Activated T-helper 2 cell treated with anti-CD3 and anti-CD28 coated beads, Interferon-gamma antibody, Interleukin-2, Interleukin-4, amounts not matched to agents 10 μg/mL and 5 μg/mL and 100 μg/mL, durations not matched to agents 14 hours and 24 hours and 36 hours (primary cell): ENCODE measurements at regions not wholly inside any gene's neighbourhood (a gene's known extent, or its start where the extent isn't known, plus 50 kb on each side); places are given as distances from the start of the nearest gene placed in this dataset.

Source experiments
- DNase-seq: peaks from one replicate; pipeline ENCODE4 v3.0.0; 2021; ENCODE audit warnings: low spot score
- H3K27ac Mint-ChIP-seq: one replicate; pipeline ENCODE4 v1.8.0; 2021; ENCODE audit warnings: mixed read lengths
- H3K27me3 Mint-ChIP-seq: one replicate; pipeline ENCODE4 v1.8.0; 2021; ENCODE audit warnings: low read depth, mixed read lengths
- H3K36me3 Mint-ChIP-seq: one replicate; pipeline ENCODE4 v1.8.0; 2021; ENCODE audit warnings: low read depth, mixed read lengths
- H3K4me1 Mint-ChIP-seq: one replicate; pipeline ENCODE4 v1.8.0; 2021; ENCODE audit warnings: low read depth, mixed read lengths
- H3K4me3 Mint-ChIP-seq: one replicate; pipeline ENCODE4 v1.8.0; 2021; ENCODE audit warnings: low read depth, mild to moderate bottlenecking, moderate library complexity, mixed read lengths
- H3K9me3 Mint-ChIP-seq: one replicate; pipeline ENCODE4 v1.8.0; 2021; ENCODE audit warnings: mixed read lengths
- intact Hi-C: fragments of 100-400 bp; cut with micrococcal nuclease; formaldehyde crosslinking; loops from one replicate; pipeline ENCODE4 v1.15.1; 2023

- Mint-ChIP-seq H3K4me3 (no peak overlapping the region), H3K27me3 (peaks cover 7% of the 10 kb centered on the region), H3K27ac (no peak overlapping the region), H3K36me3 (no peaks in the 10 kb centered on the region), H3K9me3 (no peaks in the 10 kb centered on the region), H3K4me1 (no peaks in the 10 kb centered on the region)
- intact Hi-C loops = no loop called here
- DNase-seq = no peak
These were observed 80.0 kb upstream of the ZSWIM6 start for GRCh38 chr5:61251874-61252642.

GRCh38 chr5:61252643-61252925, 79.5 kb upstream of the ZSWIM6 start:
- Mint-ChIP-seq H3K27me3 (peaks cover 9% of the 10 kb centered on the region), H3K27ac (no peak overlapping the region), H3K9me3 (no peaks in the 10 kb centered on the region), H3K4me3 (no peak overlapping the region), H3K36me3 (no peaks in the 10 kb centered on the region), H3K4me1 (no peaks in the 10 kb centered on the region)
- no peak for DNase-seq
- intact Hi-C loops = no loop called here

- no peaks in the 10 kb centered on the region for H3K9me3 Mint-ChIP-seq
- intact Hi-C loops = no loop called here
- no peak for DNase-seq
- peaks cover 9% of the 10 kb centered on the region for H3K27me3 Mint-ChIP-seq
- H3K4me1 Mint-ChIP-seq = no peaks in the 10 kb centered on the region
- H3K27ac Mint-ChIP-seq = no peak overlapping the region
- no peak overlapping the region for H3K4me3 Mint-ChIP-seq
- H3K36me3 Mint-ChIP-seq = no peaks in the 10 kb centered on the region
These were observed 78.5 kb upstream of the ZSWIM6 start for GRCh38 chr5:61253547-61253946.

- H3K4me1 Mint-ChIP-seq = no peaks in the 10 kb centered on the region
- no peaks in the 10 kb centered on the region for H3K36me3 Mint-ChIP-seq
- no peak for DNase-seq
- H3K27ac Mint-ChIP-seq = no peak overlapping the region
- peaks cover 9% of the 10 kb centered on the region for H3K27me3 Mint-ChIP-seq
- intact Hi-C loops = no loop called here
- no peaks in the 10 kb centered on the region for H3K9me3 Mint-ChIP-seq
- no peak overlapping the region for H3K4me3 Mint-ChIP-seq
These were observed 77.0 kb upstream of the ZSWIM6 start for GRCh38 chr5:61254969-61255555.

- Mint-ChIP-seq H3K9me3 (no peaks in the 10 kb centered on the region), H3K27me3 (peaks cover 9% of the 10 kb centered on the region)
- intact Hi-C loops = no loop called here
These were observed 75.6 kb upstream of the ZSWIM6 start for GRCh38 chr5:61256474-61256873.

GRCh38 chr5:61257421-61257820, 74.6 kb upstream of the ZSWIM6 start:
- Mint-ChIP-seq H3K9me3 (no peaks in the 10 kb centered on the region), H3K27me3 (peaks cover 9% of the 10 kb centered on the region), H3K27ac (no peak overlapping the region), H3K4me1 (no peaks in the 10 kb centered on the region), H3K4me3 (no peak overlapping the region), H3K36me3 (no peaks in the 10 kb centered on the region)
- DNase-seq = no peak
- intact Hi-C loops = no loop called here

More at GRCh38 chr5:61256474-61256873, 75.6 kb upstream of the ZSWIM6 start:
- Mint-ChIP-seq H3K4me1 (no peaks in the 10 kb centered on the region), H3K4me3 (no peak overlapping the region), H3K36me3 (no peaks in the 10 kb centered on the region), H3K27ac (no peak overlapping the region)
- no peak for DNase-seq

GRCh38 chr5:61261136-61261535, 70.9 kb upstream of the ZSWIM6 start:
- H3K36me3 Mint-ChIP-seq = no peaks in the 10 kb centered on the region
- H3K27me3 Mint-ChIP-seq = peaks cover 4% of the 10 kb centered on the region
- no peaks in the 10 kb centered on the region for H3K9me3 Mint-ChIP-seq
- H3K4me1 Mint-ChIP-seq = no peaks in the 10 kb centered on the region
- no peak overlapping the region for H3K4me3 Mint-ChIP-seq
- H3K27ac Mint-ChIP-seq = no peak overlapping the region
- intact Hi-C loops = no loop called here
- DNase-seq = no peak

- Mint-ChIP-seq H3K27ac (no peak overlapping the region), H3K27me3 (peaks cover 7% of the 10 kb centered on the region), H3K4me3 (no peak overlapping the region), H3K9me3 (no peaks in the 10 kb centered on the region), H3K36me3 (no peaks in the 10 kb centered on the region), H3K4me1 (no peaks in the 10 kb centered on the region)
- intact Hi-C loops = no loop called here
- DNase-seq = no peak
These were observed 70.0 kb upstream of the ZSWIM6 start for GRCh38 chr5:61262080-61262479.

- H3K36me3 Mint-ChIP-seq = no peaks in the 10 kb centered on the region
- DNase-seq = no peak
- H3K27me3 Mint-ChIP-seq = peaks cover 6% of the 10 kb centered on the region
- no peaks in the 10 kb centered on the region for H3K4me1 Mint-ChIP-seq
- H3K4me3 Mint-ChIP-seq = no peak overlapping the region
- intact Hi-C loops = no loop called here
- no peaks in the 10 kb centered on the region for H3K9me3 Mint-ChIP-seq
- no peak overlapping the region for H3K27ac Mint-ChIP-seq
These were observed 69.0 kb upstream of the ZSWIM6 start for GRCh38 chr5:61263072-61263471.

GRCh38 chr5:61263561-61264272, 68.3 kb upstream of the ZSWIM6 start:
- intact Hi-C loops = no loop called here
- H3K4me1 Mint-ChIP-seq = no peaks in the 10 kb centered on the region
- DNase-seq = no peak
- H3K36me3 Mint-ChIP-seq = no peaks in the 10 kb centered on the region
- no peak overlapping the region for H3K4me3 Mint-ChIP-seq
- peaks cover 6% of the 10 kb centered on the region for H3K27me3 Mint-ChIP-seq
- H3K27ac Mint-ChIP-seq = no peak overlapping the region
- no peaks in the 10 kb centered on the region for H3K9me3 Mint-ChIP-seq

GRCh38 chr5:61264273-61264661, 67.8 kb upstream of the ZSWIM6 start:
- peaks cover 4% of the 10 kb centered on the region for H3K4me1 Mint-ChIP-seq
- intact Hi-C loops = no loop called here
- no peaks in the 10 kb centered on the region for H3K9me3 Mint-ChIP-seq
- no peak overlapping the region for H3K4me3 Mint-ChIP-seq
- H3K27ac Mint-ChIP-seq = no peak overlapping the region
- peaks cover 6% of the 10 kb centered on the region for H3K27me3 Mint-ChIP-seq
- no peak for DNase-seq
- H3K36me3 Mint-ChIP-seq = no peaks in the 10 kb centered on the region

- Mint-ChIP-seq H3K4me1 (peaks cover 4% of the 10 kb centered on the region), H3K27me3 (peaks cover 6% of the 10 kb centered on the region), H3K36me3 (no peaks in the 10 kb centered on the region), H3K4me3 (no peak overlapping the region), H3K9me3 (no peaks in the 10 kb centered on the region), H3K27ac (no peak overlapping the region)
- no peak for DNase-seq
- intact Hi-C loops = no loop called here
These were observed 64.9 kb upstream of the ZSWIM6 start for GRCh38 chr5:61267116-61267515.

GRCh38 chr5:61268871-61269270, 63.2 kb upstream of the ZSWIM6 start:
- no peak for DNase-seq
- intact Hi-C loops = no loop called here
- H3K4me3 Mint-ChIP-seq = no peak overlapping the region
- H3K36me3 Mint-ChIP-seq = no peaks in the 10 kb centered on the region
- H3K9me3 Mint-ChIP-seq = no peaks in the 10 kb centered on the region
- H3K4me1 Mint-ChIP-seq = peaks cover 4% of the 10 kb centered on the region
- no peak overlapping the region for H3K27ac Mint-ChIP-seq
- peaks cover 6% of the 10 kb centered on the region for H3K27me3 Mint-ChIP-seq
